Dedifferentiated amniotic fluid mesenchymal stem cell (primary cell): ENCODE measurements at regions not wholly inside any gene's neighbourhood (a gene's known extent, or its start where the extent isn't known, plus 50 kb on each side); places are given as distances from the start of the nearest gene placed in this dataset.
"Not testable (repeated sequence)": the region's sequence is repeated elsewhere in the genome, so short reads cannot be mapped to it uniquely, and the experiment has no call there.

Source experiments
- DNase-seq: peaks from one replicate; pipeline ENCODE4 v3.0.0-alpha.2; 2016; ENCODE audit errors: extremely low spot score

DNA sequence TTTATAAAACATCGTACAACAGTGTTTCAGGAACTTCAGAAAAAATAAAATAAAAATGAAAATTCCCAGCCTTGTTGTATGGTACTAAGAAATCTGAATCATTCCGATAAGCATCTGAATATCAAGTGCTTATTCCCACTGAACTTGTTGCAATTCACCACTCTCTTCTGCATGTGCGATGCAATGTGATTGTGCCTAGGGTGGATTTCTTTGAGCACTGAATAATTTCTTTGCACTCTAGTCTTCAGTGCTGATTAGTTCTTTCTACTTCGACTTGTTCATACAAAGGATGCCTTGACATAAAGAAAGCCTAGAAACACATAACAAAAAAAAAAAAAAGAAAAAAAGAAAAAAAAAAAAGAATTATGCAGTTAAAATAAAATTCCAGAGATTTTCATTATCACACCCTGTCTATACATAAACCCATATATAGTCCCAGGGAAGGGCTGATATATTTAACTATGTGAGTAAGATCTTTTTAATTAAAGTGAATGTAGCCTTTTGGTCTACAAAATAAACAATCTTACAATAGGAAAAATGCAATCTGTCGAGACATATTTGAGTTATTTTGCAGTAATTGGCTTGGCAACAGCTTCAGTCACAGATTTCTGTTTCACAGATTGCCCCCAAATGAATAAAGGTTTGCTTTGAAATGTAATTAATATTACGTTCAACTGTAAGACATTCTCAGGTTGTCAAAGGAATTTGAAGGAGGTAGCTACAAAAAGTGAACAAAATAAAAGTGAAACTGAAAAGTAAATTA, 1118.9 kb upstream of the CELF2 start:
- DNase-seq, result no peak

DNA sequence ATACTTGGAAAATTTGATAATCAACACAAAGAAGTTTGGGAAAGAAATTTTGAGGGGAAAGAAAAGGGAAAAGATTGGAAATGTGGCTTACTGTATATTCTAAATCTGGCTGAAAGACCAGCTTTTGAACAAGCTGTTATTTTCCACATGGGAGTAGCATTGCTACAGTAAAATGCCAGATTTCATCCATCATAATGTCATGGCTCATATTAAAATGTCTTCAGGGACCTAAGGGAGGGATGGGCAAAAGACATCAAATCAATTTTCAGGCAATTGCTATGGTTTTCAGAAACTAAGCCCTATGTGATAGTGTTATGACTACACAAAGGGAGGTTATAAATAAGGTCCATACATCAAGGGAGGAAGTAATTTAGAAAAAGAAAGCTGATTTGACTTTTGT, 1116.9 kb upstream of the CELF2 start:
- DNase-seq, result no peak

DNA sequence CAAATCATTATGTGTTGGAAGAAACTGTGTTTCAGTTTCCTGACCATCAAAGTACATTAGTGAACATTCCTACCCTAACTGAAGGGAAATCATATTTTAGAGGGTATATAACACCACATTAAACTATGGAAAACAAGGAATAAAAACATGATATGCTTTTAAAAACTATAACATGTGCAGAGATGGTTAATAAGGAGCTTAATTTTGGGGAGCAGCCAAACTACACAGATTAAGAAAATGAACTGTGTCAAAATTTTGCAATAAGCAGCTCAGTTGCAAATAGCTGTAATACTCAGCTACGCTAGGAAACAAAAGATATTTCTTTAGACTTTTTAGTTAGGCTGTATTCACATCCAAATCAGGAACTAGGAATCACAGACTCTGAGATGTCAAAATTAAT, 1115.7 kb upstream of the CELF2 start:
- no peak for DNase-seq

DNA sequence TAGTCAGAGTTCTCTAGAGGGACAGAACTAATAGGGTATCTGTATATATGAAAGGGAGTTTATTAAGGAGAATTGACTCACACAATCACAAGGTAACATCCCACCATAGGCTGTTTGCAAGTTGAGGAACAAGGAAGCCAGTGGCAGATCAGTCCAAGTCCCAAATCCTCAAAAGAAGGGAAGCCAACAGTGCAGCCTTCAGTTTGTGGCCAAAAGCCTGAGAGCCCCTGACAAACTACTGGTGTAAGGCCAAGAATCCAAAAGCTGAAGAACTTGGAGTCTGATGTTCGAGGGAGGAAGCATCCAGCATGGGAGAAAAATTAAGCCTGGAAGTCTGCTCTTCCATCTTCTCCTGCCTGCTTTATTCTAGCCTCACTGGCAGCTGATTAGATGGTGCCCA, 1107.2 kb upstream of the CELF2 start:
- no peak for DNase-seq

DNA sequence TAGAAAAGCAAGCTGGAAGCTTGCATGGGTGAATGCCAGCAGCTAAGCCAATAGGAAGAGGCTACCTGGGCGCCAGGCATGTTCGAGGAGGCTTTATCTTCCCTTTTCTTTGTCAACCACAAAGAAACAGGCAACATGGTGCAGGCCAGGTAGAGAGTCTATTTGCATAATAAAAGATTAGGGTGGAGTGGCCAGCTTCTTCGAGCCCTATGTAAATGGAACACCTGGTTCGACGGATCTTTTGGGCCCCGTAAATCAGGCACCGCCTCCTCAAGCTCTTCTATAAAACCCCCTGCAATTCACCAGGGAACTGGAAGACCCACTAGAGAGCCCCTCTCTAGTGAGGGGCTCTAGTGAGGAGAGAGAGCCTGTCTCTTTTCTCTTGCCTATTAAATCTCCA, 1106.2 kb upstream of the CELF2 start:
- DNase-seq, result no peak

DNA sequence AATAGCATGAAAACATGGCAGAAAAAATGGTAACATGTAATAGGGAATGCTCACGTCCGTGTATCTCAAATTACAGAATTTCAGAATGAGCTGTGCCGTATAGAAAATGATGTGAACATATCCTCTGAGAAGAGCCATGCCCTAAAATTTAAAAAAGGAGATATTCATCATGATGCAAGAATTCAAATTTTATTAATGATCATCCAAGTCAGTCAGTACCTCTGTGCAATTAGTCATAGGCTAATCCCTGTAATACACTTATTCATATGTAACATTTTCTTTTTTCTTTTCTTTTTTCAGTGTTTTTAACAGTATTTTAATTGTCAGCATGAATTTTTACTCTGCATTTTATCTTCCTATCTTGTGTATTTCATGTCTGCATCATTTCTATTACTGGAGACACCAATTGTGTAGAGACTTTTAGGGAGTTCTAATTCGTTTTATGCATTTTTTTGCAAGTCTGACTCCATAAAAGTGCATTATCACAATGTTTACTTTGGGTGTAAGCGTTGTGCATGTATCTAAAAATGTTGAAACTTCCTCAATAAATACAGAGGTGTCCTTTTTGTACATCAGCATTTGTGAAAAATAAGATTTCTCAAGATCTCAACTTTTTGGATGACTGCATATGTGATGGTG, 1103.7 kb upstream of the CELF2 start:
- DNase-seq, result no peak

DNA sequence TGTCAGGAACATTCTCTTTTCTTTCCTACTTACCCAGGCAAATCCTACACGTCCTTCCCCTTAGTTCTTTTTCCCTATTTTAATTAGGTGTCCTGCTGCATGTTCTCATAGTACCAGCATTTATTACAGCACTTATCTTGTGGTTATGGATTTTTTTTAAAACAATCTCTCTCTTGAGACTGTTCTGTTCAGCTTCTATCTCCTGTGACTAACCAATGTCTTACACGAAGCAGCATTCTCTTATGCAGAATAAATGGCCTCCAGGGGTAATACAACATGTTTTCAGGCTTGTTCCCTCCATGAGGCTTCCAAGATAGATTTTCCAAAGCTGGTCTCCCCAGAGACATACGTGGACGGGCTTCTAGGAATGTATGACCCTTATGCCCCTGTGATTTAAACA, 1096.1 kb upstream of the CELF2 start:
- no peak for DNase-seq

DNA sequence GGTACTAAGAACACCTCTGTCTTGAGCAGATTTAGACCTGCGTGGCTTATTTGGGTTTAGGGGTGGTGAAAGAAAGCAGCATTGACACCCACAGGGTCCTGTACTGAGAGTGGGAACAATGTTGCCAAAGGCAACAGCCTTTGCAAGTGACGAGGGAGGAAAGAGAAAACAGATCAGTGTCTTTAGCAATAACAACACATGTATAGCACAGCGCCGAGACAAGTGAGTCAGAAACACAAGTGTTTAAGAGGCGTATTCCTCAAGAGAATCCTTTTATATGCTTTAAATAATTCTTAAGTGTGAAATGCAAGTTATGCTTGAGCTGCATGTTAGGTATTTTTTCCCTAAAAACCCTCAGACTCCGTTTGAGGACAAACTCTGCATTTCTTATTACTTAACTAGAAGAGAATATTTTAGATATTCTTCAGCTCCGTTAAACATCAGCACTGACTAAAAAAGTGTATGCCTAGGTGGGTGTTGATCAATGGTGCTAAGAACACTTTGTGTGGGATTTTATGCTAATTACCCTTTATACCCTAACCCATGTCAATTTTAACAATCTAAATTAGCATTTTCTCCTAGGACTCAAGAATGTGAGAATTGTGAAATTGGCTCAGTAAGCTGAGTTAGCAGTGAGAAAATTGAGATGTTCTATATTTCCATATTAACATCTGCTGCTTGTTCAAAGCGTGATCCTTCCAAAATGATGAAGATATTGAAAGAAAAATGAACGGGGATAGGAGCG, 1095.4 kb upstream of the CELF2 start:
- no peak for DNase-seq

DNA sequence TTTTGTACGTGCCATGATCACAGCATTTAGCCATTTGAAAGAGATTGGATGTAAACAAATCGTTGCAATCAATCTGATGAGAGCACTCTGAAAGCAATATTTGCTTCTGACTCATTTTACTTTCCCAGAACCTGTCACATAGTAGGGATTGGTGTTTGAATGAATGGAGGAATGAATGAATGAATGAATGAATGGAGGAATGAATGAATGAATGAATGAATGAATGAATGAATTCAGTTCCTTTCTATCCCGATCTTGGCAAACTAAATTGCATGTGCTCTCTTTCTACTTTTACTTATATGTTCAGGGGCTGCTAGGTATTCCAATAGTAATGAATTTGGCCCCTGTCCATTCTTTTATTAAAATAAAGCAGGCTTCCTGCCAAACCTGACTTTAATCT, 1091.7 kb upstream of the CELF2 start:
- no peak for DNase-seq

DNA sequence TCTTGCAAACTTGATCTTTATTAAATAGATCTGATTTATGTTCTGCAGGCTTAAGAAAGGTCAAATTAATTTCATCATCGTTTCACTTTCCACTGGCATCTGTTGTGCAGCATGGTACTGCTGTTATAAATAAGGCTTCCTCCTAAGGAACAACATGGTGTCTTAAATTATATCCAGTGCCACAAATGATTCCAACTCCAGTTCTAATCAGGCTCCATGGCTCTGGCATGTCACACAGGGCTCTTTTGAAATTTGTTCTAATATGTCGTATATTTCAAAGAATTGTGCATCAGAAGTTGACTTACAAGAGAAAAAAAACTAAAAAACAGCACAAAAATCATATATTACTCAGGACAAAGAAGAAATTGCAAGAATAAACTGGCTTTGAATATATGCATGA, 1090.8 kb upstream of the CELF2 start:
- no peak for DNase-seq

DNA sequence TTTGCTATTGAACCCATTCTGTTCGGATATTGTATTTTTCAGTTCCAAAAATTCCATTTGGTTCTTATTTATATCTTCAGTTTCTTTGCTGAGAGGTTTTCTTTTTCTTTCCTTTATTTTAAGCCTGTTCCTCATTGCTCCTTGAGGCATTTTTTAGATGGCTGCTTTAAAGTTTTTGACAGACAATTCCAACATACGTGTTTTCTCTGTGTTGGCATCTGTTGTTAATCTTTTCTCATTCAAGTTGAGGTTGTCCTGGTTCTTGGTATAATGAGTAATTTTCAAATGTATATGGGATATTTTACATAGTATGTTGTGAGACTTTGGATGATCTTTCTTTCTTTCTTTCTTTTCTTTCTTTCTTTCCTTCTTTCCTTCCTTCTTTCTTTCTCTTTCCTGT, 1078.0 kb upstream of the CELF2 start:
- DNase-seq, result no peak

DNA sequence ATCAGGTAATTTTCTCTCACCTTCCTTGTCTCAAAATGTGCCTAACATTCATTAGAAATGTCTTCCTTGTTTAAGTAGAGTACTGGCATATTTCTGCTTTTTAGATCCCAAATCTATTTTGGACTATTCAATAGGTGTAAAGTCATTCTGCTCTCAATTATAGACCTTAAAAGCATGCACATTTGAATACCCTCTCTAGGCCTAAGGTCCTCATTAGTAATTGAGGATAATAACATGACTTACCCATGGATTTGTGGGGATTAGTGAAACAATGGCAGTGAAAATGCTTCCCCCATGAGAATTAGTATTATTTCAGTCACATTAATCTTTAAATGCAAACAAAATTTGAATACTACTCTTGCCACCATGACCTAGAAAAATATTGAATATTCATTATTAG, 1073.0 kb upstream of the CELF2 start:
- no peak for DNase-seq

DNA sequence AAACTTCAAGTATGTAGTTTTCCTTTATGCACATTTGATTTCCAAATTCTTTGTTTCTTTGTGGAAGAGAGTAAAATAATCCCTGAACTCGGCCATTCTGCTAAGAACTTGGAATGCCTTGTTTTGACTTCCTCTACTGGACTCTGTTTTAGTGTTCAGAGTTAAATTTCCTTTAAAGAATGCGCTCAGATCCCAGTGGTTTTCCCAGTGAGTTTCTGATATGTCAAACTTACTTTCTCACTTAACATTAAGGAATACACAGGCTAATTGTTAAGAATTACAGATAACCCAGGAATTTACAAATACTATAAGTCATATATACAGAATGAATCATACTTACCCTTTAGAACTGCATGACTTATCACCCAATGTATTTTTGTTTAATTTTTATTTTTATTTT, 1067.6 kb upstream of the CELF2 start:
- DNase-seq, result no peak

DNA sequence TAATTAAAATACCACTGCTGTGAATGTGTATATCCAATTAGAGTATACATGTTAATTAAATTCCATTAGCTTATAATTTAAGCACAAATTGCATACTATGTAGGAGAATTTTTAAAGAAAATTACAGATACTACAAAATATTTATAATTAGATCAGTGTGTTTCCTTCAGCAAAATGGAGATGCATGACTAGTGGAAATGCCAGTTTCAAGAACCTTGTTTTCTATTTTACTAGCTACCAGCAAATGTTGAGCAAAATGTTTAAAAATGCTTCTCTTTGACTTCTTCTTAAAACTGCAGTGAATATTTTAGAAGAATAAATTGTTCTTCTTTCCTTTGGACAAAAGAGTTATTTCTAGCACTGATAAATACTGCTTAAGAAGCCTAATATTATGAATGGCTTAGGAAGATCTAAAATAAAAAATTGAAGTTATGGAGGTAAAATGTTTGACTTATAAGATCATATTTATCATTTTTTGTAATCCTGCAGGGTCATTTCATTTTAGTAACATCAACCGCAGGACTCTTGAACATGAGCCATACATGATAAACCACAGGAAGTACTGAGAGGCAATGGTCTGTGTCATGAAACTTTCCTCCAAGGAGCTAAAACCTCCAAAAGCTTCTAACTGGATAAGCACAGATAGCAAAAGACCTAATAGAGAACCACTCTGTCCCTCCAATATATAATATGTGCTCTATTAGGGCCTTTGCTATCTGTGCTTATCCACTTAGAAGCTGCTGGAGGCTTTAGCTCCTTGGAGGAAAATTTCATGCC, 1066.0 kb upstream of the CELF2 start:
- DNase-seq, result no peak

DNA sequence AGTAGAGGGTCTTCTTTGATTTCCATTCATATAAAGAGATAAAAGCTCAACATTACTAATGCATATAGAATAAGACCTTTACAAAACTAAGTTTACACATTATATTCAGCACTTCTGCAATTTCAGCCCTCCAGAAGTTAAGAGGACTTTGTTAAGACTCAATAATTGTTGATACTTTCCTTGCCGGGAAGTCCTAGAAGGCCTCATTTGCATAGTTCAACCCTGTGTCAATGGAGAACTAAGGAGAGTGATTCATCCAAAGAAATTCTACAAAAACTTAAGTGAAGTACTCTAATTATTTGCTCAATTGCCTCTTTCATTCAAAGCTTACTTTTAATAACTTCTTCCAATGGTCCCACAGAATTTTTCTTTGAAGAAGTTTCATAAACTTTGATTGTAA, 1060.3 kb upstream of the CELF2 start:
- no peak for DNase-seq

DNA sequence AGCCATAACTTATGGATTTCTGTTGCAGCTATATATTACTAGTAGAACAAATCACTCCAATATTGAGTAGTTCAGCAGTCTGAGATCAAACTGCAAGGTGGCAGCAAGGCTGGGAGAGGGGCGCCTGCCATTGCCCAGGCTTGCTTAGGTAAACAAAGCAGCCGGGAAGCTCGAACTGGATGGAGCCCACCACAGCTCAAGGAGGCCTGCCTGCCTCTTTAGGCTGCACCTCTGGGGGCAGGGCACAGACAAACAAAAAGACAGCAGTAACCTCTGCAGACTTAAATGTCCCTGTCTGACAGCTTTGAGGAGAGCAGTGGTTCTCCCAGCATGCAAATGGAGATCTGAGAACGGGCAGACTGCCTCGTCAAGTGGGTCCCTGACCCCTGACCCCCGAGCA, 1059.8 kb upstream of the CELF2 start:
- not testable (repeated sequence) for DNase-seq

DNA sequence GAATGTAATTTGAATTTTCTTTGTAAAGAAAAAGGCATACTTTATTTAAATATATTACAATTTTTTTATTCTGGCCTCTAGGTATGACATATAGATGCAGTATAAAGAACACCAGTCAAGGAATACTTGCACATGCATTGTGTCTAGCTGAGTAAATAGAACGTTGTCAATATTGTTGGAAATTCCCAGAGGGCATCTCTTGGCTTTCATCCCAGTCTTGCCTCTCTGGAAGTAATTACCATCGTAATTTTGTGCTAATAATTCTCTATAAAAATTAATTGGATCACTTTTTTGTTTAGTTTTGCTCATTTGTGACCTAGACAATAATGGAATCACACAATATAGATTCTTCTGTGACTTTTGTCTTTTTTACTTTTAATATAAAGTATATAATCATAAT, 1052.3 kb upstream of the CELF2 start:
- no peak for DNase-seq

DNA sequence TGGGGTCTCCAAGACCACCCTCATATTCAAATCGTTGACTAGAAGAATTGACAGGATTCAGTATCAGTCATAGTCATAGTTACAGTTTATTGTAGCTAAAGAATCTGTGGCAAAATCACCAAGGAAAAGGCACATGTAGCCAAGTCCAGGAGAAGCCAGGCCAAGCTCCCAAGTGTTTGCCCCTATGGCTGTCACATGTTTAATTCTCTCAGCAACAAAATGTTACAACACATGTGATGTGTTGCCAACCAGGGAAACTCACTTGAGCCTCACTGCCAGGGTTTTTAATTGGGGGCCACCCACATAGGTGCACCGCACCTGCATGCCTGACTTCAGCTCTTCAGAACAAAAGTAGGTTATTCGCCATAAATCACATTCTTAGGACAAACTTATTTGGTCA, 1030.9 kb upstream of the CELF2 start:
- no peak for DNase-seq

DNA sequence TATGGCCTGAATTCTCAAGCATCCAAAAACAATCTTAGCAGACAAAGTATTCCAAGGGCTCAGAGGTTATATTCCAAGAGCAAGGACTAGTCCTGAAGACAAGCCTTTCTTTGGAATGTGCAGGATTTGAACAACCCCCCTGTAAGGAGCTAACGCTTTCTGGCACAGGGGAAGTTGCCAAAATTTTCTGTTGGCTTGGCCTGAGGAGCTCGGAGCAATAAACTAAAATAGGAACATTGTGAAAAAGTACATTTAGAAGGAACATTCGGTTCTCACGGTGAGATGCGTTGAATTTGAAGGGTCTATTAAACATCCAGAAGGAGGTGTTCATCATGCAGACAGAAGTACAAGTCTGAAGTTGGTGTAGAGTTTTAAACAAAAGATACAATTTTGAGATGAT, 1030.5 kb upstream of the CELF2 start:
- DNase-seq, result no peak

DNA sequence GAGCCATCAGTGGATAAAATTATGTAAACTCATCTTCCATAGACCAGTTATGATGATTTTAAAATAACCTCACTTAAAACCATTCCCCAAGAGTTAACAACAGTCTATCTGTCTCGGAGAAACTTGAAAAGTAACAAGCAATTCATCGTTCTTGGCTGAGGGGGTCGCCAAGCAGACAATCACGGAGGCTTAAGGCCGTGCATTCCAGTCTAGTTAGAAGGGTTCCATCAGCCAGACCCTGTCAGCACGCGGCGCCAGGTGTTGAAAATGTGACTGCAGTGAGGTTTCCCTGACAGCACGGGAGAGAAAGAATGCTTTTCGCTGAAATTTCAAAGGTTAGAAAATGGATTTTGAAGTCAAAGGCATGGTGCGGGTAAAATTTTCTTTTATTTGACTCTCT, 1025.0 kb upstream of the CELF2 start:
- no peak for DNase-seq

DNA sequence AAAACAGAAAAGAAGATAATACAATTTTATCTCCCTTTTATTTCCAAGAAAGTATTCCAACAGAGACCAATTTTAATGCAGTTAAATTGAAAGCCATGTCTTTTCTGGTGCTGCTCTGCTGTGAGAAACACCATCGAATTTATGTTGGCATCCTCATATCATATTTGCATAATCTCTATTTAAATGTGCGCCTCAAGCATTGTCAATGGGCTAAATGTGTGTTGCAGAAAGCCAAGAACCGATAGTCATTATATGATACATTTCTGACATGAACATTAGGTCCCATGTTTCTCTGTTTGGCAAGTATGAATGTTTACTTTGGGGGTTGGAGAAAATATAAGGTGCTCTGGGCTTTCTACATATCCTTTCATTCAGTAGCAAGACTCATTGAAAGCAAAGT, 1023.5 kb upstream of the CELF2 start:
- DNase-seq, result no peak

DNA sequence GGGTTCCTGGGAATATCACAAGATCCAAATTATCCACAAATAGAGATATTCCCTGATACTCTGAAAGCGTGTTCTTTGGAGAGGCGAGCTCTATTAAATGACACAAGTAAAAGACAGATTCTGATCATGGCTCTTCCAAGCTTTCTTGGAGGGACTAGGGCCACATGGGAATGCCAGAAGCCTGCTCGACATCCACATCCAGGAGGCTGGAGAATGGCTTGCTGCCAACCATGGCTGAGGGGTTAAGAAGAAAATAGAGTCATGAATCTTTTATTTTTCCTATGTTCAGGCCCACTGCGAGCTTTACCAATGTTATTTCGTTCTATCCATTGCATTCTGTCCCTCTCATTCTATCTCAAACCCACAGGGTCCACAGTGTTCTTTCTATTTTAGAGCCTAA, 1018.0 kb upstream of the CELF2 start:
- DNase-seq, result no peak
